ENCODE measurements at regions not wholly inside any gene's neighbourhood (a gene's known extent, or its start where the extent isn't known, plus 50 kb on each side); places are given as distances from the start of the nearest gene placed in this dataset.

DNA sequence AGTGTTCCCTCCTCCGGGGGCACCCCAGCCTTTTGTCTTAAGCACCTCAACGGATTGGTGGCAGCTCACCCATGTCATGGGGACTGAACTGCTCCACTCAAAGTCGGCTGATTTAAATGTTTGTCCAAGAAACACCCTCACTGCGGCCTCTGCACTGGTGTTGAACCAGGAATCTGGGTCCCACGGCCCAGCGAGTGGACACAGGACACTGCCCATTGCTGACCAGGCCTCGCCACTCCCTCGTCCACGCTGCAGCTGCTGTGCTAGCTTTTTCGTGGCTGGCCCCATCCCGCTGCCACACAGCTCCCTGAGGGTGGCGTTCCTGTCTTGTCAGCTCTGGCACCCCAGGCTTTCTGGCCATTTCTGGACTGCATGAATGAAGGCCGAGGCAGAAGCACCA lies 646.2 kb downstream of the BRD1 start:
- no peak overlapping the region for H3K27ac ChIP-seq
- no peaks in the 10 kb centered on the region for H3K9me3 ChIP-seq
- no peak for DNase-seq
- 80 to 85% methylated on average over 13 of the region's 13 CpGs for WGBS, 2 donors
- peaks cover 0 to 36% (median 7%) of the 10 kb centered on the region in 3 donors for H3K27me3 ChIP-seq
- intact Hi-C loops (cut with DNase I), result no loop called here
- no peak for TF ChIP-seq POLR2AphosphoS5 (IDR thresholded peaks at IDR 0.05)
- no peak for TF ChIP-seq POLR2A (IDR thresholded peaks at IDR 0.05)
- no peak for TF ChIP-seq EP300 (IDR thresholded peaks at IDR 0.05)
- TF ChIP-seq, protein P1, sequence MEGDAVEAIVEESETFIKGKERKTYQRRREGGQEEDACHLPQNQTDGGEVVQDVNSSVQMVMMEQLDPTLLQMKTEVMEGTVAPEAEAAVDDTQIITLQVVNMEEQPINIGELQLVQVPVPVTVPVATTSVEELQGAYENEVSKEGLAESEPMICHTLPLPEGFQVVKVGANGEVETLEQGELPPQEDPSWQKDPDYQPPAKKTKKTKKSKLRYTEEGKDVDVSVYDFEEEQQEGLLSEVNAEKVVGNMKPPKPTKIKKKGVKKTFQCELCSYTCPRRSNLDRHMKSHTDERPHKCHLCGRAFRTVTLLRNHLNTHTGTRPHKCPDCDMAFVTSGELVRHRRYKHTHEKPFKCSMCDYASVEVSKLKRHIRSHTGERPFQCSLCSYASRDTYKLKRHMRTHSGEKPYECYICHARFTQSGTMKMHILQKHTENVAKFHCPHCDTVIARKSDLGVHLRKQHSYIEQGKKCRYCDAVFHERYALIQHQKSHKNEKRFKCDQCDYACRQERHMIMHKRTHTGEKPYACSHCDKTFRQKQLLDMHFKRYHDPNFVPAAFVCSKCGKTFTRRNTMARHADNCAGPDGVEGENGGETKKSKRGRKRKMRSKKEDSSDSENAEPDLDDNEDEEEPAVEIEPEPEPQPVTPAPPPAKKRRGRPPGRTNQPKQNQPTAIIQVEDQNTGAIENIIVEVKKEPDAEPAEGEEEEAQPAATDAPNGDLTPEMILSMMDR (IDR thresholded peaks at IDR 0.05), result no peak
- H3K4me1 ChIP-seq, result no peaks in the 10 kb centered on the region
- no peak overlapping the region for H3K4me3 ChIP-seq
- no peaks in the 10 kb centered on the region for H3K36me3 ChIP-seq

DNA sequence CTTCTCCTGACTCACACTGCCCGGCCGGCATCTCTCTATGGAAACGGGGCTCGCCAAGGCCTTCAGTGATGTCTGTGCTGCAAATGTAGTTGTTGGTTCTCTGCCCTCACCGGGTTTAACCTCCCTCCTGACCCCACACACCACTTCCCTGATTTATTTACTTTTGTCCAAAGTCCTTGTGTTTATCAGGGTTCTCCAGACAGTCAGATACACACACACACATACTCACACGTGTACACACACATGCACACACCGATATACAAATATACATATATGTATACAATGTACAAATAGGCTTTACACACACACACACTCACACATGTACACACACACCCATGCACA lies 647.0 kb downstream of the BRD1 start:
- H3K4me1 ChIP-seq, result no peaks in the 10 kb centered on the region
- H3K9me3 ChIP-seq, result peaks cover 0 to 3% (median 0%) of the 10 kb centered on the region in 4 donors
- H3K27me3 ChIP-seq, result peaks cover 0 to 36% (median 7%) of the 10 kb centered on the region in 3 donors
- intact Hi-C loops (cut with DNase I), result no loop called here
- H3K4me3 ChIP-seq, result no peak overlapping the region
- 47 to 66% methylated on average over 7 of the region's 7 CpGs for WGBS, 2 donors
- DNase-seq, result no peak
- no peaks in the 10 kb centered on the region for H3K36me3 ChIP-seq
- H3K27ac ChIP-seq, result no peak overlapping the region
- TF ChIP-seq, protein P1 (IDR thresholded peaks at IDR 0.05), result no peak
- TF ChIP-seq EP300 (IDR thresholded peaks at IDR 0.05), result no peak

DNA sequence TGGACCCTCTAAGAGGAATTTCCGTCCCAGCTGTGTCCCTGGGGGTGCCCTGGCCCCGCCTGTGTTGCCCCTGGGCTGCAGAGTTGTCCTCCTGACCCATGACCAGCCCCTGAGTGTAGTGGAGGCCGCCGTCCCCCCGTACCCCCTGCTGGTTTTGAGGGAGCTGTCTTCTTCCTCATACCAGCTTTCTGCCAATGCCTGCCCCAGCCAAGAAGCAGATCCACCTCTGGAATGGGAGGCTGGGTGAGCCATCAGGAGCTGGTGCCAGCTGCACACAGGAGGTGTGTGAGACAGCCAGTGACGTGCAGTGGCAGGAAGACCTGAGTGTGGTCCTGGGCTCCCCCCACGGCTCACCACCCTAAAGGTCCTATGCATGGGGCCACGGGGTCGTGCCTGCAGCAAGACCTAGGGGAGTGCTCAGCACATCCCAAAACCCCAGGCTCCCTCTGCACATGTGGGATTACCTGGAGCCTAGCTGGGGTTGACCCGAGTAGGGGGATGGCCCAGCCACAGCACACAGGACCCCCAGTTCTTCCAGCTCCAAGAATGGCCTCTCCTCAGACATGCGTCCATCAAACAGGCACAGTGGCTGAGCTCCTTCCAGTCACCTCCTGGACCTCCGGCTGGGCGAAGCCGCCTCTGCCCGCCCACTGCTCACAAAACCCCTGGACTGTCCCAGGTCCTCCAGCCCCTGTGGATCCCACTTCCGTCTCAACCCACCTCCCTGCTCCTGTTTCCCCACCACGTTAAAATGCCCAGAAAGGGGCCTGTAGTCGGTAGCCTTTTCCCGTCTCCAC lies 647.6 kb downstream of the BRD1 start:
- Histone ChIP-seq H3K4me3 (no peak overlapping the region), H3K4me1 (no peaks in the 10 kb centered on the region), H3K27ac (no peak overlapping the region), H3K9me3 (peaks cover 0 to 3% (median 0%) of the 10 kb centered on the region in 4 donors), H3K36me3 (no peaks in the 10 kb centered on the region), H3K27me3 (peaks cover 0 to 36% (median 7%) of the 10 kb centered on the region in 3 donors)
- intact Hi-C loops (cut with DNase I), result no loop called here
- 69 to 80% methylated on average over 19 of the region's 19 CpGs for WGBS, 2 donors
- TF ChIP-seq POLR2AphosphoS5 (IDR thresholded peaks at IDR 0.05) (no peak), EP300 (IDR thresholded peaks at IDR 0.05) (no peak), POLR2A (IDR thresholded peaks at IDR 0.05) (no peak)
- TF ChIP-seq, protein P1 (IDR thresholded peaks at IDR 0.05), result no peak
- no peak for DNase-seq

DNA sequence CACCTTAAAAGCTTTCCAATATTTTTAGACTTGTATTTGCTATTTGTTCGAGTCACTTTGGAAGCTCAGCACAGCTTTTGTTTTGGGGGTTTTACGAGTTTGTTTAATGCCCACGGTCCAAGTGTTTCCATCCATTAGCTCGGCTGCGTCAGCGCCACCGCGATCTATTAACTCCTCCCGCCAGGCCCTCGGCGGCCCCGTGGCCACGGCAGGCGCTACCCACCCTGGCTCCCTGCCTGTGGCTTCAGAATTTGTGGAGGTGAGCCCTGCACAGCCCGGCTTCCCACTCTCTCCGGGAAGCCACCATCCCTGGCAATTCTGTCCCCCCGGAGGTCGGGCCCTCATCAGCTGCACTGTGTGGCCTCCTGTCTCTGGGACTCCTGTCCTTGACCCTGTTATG lies 648.5 kb downstream of the BRD1 start:
- peaks cover 0 to 36% (median 7%) of the 10 kb centered on the region in 3 donors for H3K27me3 ChIP-seq
- intact Hi-C loops (cut with DNase I), result no loop called here
- H3K4me1 ChIP-seq, result no peaks in the 10 kb centered on the region
- H3K9me3 ChIP-seq, result peaks cover 0 to 3% (median 0%) of the 10 kb centered on the region in 4 donors
- no peak overlapping the region for H3K4me3 ChIP-seq
- WGBS, 2 donors, result 67 to 76% methylated on average over 18 of the region's 18 CpGs
- no peak overlapping the region for H3K27ac ChIP-seq
- no peak for DNase-seq
- no peak for TF ChIP-seq POLR2AphosphoS5 (IDR thresholded peaks at IDR 0.05)
- TF ChIP-seq POLR2A (IDR thresholded peaks at IDR 0.05), result no peak
- TF ChIP-seq, protein P1 (IDR thresholded peaks at IDR 0.05), result no peak
- no peak for TF ChIP-seq EP300 (IDR thresholded peaks at IDR 0.05)
- no peaks in the 10 kb centered on the region for H3K36me3 ChIP-seq
